Activated B cell treated with CpG ODN at 0.5 μM for 24 hours (primary cell): ENCODE measurements at regions not wholly inside any gene's neighbourhood (a gene's known extent, or its start where the extent isn't known, plus 50 kb on each side); places are given as distances from the start of the nearest gene placed in this dataset.
A peak's percentile ranks its signal among the peaks of the same experiment; 100 is the strongest.

Experiments used
- ATAC-seq: fragments of 200-7000 bp; cut with Tn5 transposase; one replicate; pipeline ENCODE4 v1.10.0; 2021; ENCODE audit warnings: low read depth, mild to moderate bottlenecking, moderate library complexity
- CTCF ChIA-PET: fragments of 350-600 bp; sonication (Branson Sonifier 250); formaldehyde crosslinking; loops from one replicate; lab custom pipeline; 2021; ENCODE audit warnings: antibody characterized with exemption; lab: Charles Lee
- POLR2A ChIA-PET: fragments of 350-600 bp; sonication (Branson Sonifier 250); formaldehyde crosslinking; loops from one replicate; lab custom pipeline; 2021; ENCODE audit warnings: antibody characterized with exemption; lab: Charles Lee
- DNase-seq: peaks from one replicate; pipeline ENCODE4 v3.0.0; 2022
- H3K27ac Mint-ChIP-seq: one replicate; pipeline ENCODE4 v1.8.0; 2020; ENCODE audit warnings: mixed read lengths
- H3K27me3 Mint-ChIP-seq: one replicate; pipeline ENCODE4 v1.8.0; 2021; ENCODE audit warnings: mixed read lengths
- H3K36me3 Mint-ChIP-seq: one replicate; pipeline ENCODE4 v1.8.0; 2021; ENCODE audit warnings: low read depth, mixed read lengths
- H3K4me1 Mint-ChIP-seq: one replicate; pipeline ENCODE4 v1.8.0; 2021; ENCODE audit warnings: mixed read lengths
- H3K4me3 Mint-ChIP-seq: one replicate; pipeline ENCODE4 v1.8.0; 2020; ENCODE audit warnings: mild to moderate bottlenecking, mixed read lengths
- H3K9me3 Mint-ChIP-seq: one replicate; pipeline ENCODE4 v1.8.0; 2020; ENCODE audit warnings: mixed read lengths
- CTCF ChIP-seq: fragments of 200-600 bp; IDR thresholded peaks from one replicate; pipeline ENCODE4 v1.8.0; 2022; ENCODE audit warnings: antibody characterized with exemption, mild to moderate bottlenecking
- intact Hi-C: fragments of 100-400 bp; cut with micrococcal nuclease; formaldehyde crosslinking; loops from one replicate; pipeline ENCODE4 v1.15.1; 2024

- POLR2A ChIA-PET: no interaction called here
- H3K27me3 Mint-ChIP-seq: peaks cover 6% of the 10 kb centered on the region
- CTCF ChIA-PET: no interaction called here
- H3K9me3 Mint-ChIP-seq: peaks cover 8% of the 10 kb centered on the region
- H3K4me3 Mint-ChIP-seq: no peak overlapping the region
- ATAC-seq (no peak), DNase-seq (no peak)
- no peak for TF ChIP-seq CTCF
- intact Hi-C loops: no loop called here
- no peaks in the 10 kb centered on the region for H3K36me3 Mint-ChIP-seq
- H3K4me1 Mint-ChIP-seq: no peaks in the 10 kb centered on the region
- H3K27ac Mint-ChIP-seq: no peak overlapping the region
Measured at GRCh38 chr5:2047341-2047927, 164.7 kb upstream of the IRX4 start.

GRCh38 chr5:2044041-2044440 lies 161.3 kb upstream of the IRX4 start:
- ChIA-PET CTCF (no interaction called here), POLR2A (no interaction called here)
- ATAC-seq (no peak), DNase-seq (no peak)
- Mint-ChIP-seq H3K36me3 (no peaks in the 10 kb centered on the region), H3K9me3 (peaks cover 8% of the 10 kb centered on the region), H3K4me1 (no peaks in the 10 kb centered on the region), H3K27ac (no peak overlapping the region), H3K4me3 (no peak overlapping the region), H3K27me3 (peaks cover 8% of the 10 kb centered on the region)
- intact Hi-C loops: no loop called here
- TF ChIP-seq CTCF: no peak

GRCh38 chr5:2039180-2039531 lies 156.4 kb upstream of the IRX4 start:
- DNase-seq (no peak), ATAC-seq (no peak)
- POLR2A ChIA-PET: no interaction called here
- CTCF ChIA-PET: interaction anchor here (2.8 kb wide), 1 partner anchor 276 kb away, joined by 13 read pairs; no protein-coding TSS in a partner anchor
- no peak for TF ChIP-seq CTCF
- Mint-ChIP-seq H3K27ac (no peak overlapping the region), H3K4me3 (no peak overlapping the region), H3K4me1 (no peaks in the 10 kb centered on the region), H3K36me3 (no peaks in the 10 kb centered on the region), H3K9me3 (no peaks in the 10 kb centered on the region), H3K27me3 (peaks cover 20% of the 10 kb centered on the region)
- intact Hi-C loops: loop anchor here (5.0 kb wide), 1 partner anchor 372 kb away; no protein-coding TSS in a partner anchor

- H3K4me1 Mint-ChIP-seq: no peaks in the 10 kb centered on the region
- no peaks in the 10 kb centered on the region for H3K9me3 Mint-ChIP-seq
- H3K36me3 Mint-ChIP-seq: no peaks in the 10 kb centered on the region
- ATAC-seq (peak; percentile 83), DNase-seq (peak; percentile 57)
- H3K27me3 Mint-ChIP-seq: peaks cover 23% of the 10 kb centered on the region
- H3K27ac Mint-ChIP-seq: no peak overlapping the region
- ChIA-PET POLR2A (no interaction called here), CTCF (interaction anchor here (2.8 kb wide), 1 partner anchor 275 kb away, joined by 13 read pairs; no protein-coding TSS in a partner anchor)
- peak overlapping the region; percentile 68 for H3K4me3 Mint-ChIP-seq
- peak; percentile 40 for TF ChIP-seq CTCF
- intact Hi-C loops: loop anchor here (1.0 to 5.0 kb wide), 3 partner anchors 275 to 371 kb away; no protein-coding TSS in a partner anchor
Measured at GRCh38 chr5:2038321-2039179, 155.8 kb upstream of the IRX4 start.

GRCh38 chr5:2036885-2037284 lies 154.2 kb upstream of the IRX4 start:
- intact Hi-C loops: loop anchor here (5.0 kb wide), 1 partner anchor 370 kb away; no protein-coding TSS in a partner anchor
- Mint-ChIP-seq H3K27me3 (peaks cover 33% of the 10 kb centered on the region), H3K4me3 (no peak overlapping the region), H3K9me3 (no peaks in the 10 kb centered on the region), H3K4me1 (no peaks in the 10 kb centered on the region), H3K27ac (no peak overlapping the region), H3K36me3 (no peaks in the 10 kb centered on the region)
- ATAC-seq (no peak), DNase-seq (no peak)
- TF ChIP-seq CTCF: no peak
- POLR2A ChIA-PET: no interaction called here
- CTCF ChIA-PET: no interaction called here
